ENCODE measurements at regions not wholly inside any gene's neighbourhood (a gene's known extent, or its start where the extent isn't known, plus 50 kb on each side); places are given as distances from the start of the nearest gene placed in this dataset.

- TF ChIP-seq, protein P1, sequence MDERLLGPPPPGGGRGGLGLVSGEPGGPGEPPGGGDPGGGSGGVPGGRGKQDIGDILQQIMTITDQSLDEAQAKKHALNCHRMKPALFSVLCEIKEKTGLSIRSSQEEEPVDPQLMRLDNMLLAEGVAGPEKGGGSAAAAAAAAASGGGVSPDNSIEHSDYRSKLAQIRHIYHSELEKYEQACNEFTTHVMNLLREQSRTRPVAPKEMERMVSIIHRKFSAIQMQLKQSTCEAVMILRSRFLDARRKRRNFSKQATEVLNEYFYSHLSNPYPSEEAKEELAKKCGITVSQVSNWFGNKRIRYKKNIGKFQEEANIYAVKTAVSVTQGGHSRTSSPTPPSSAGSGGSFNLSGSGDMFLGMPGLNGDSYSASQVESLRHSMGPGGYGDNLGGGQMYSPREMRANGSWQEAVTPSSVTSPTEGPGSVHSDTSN (CRISPR knock-in tag; IDR thresholded peaks at IDR 0.05) = no peak
- TF ChIP-seq ZNF44 (CRISPR knock-in tag; IDR thresholded peaks at IDR 0.05) (no peak), HHEX (CRISPR knock-in tag; IDR thresholded peaks at IDR 0.05) (no peak), GFI1 (CRISPR knock-in tag; IDR thresholded peaks at IDR 0.05; ENCODE audit: borderline replicate concordance) (peak; percentile 65), MIER3 (CRISPR knock-in tag; IDR thresholded peaks at IDR 0.05; ENCODE audit: borderline replicate concordance) (peak; percentile 89; the same call in 1 of the 2 replicates), SP2 (CRISPR knock-in tag; IDR thresholded peaks at IDR 0.05) (no peak), ZNF776 (CRISPR knock-in tag; IDR thresholded peaks at IDR 0.05) (no peak), IKZF5 (CRISPR knock-in tag; IDR thresholded peaks at IDR 0.05) (peak; percentile 96), PITX1 (CRISPR knock-in tag; IDR thresholded peaks at IDR 0.05) (peak; percentile 100), ZNF614 (CRISPR knock-in tag; IDR thresholded peaks at IDR 0.05; ENCODE audit: borderline replicate concordance) (peak; percentile 88; the same call in 1 of the 2 replicates), ZNF550 (CRISPR knock-in tag; IDR thresholded peaks at IDR 0.05; ENCODE audit: borderline replicate concordance) (no peak), SRY (CRISPR knock-in tag; IDR thresholded peaks at IDR 0.05) (no peak; the same call in 1 of the 2 replicates), HNF1A (IDR thresholded peaks at IDR 0.05; ENCODE audit: low read depth) (peak; percentile 67), HNF1A (CRISPR knock-in tag; IDR thresholded peaks at IDR 0.05; ENCODE audit: borderline replicate concordance) (peak; percentile 90; the same call in 1 of the 2 replicates), ESRRA (CRISPR knock-in tag; IDR thresholded peaks at IDR 0.05; ENCODE audit: low read depth) (no peak), NR3C1 (CRISPR knock-in tag; IDR thresholded peaks at IDR 0.05) (no peak), HMG20B (CRISPR knock-in tag; conservative IDR thresholded peaks at IDR 0.05) (peak; percentile 79; the same call in 1 of the 2 replicates)
- TF ChIP-seq, protein P2, sequence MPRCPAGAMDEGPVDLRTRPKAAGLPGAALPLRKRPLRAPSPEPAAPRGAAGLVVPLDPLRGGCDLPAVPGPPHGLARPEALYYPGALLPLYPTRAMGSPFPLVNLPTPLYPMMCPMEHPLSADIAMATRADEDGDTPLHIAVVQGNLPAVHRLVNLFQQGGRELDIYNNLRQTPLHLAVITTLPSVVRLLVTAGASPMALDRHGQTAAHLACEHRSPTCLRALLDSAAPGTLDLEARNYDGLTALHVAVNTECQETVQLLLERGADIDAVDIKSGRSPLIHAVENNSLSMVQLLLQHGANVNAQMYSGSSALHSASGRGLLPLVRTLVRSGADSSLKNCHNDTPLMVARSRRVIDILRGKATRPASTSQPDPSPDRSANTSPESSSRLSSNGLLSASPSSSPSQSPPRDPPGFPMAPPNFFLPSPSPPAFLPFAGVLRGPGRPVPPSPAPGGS (CRISPR knock-in tag; IDR thresholded peaks at IDR 0.05) = 0 out of 2 replicates have a peak, but pooled peaks have one; percentile 54
- TF ChIP-seq, protein P3, sequence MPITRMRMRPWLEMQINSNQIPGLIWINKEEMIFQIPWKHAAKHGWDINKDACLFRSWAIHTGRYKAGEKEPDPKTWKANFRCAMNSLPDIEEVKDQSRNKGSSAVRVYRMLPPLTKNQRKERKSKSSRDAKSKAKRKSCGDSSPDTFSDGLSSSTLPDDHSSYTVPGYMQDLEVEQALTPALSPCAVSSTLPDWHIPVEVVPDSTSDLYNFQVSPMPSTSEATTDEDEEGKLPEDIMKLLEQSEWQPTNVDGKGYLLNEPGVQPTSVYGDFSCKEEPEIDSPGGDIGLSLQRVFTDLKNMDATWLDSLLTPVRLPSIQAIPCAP (CRISPR knock-in tag; IDR thresholded peaks at IDR 0.05; ENCODE audit: low read depth) = no peak
- TF ChIP-seq, protein P4, sequence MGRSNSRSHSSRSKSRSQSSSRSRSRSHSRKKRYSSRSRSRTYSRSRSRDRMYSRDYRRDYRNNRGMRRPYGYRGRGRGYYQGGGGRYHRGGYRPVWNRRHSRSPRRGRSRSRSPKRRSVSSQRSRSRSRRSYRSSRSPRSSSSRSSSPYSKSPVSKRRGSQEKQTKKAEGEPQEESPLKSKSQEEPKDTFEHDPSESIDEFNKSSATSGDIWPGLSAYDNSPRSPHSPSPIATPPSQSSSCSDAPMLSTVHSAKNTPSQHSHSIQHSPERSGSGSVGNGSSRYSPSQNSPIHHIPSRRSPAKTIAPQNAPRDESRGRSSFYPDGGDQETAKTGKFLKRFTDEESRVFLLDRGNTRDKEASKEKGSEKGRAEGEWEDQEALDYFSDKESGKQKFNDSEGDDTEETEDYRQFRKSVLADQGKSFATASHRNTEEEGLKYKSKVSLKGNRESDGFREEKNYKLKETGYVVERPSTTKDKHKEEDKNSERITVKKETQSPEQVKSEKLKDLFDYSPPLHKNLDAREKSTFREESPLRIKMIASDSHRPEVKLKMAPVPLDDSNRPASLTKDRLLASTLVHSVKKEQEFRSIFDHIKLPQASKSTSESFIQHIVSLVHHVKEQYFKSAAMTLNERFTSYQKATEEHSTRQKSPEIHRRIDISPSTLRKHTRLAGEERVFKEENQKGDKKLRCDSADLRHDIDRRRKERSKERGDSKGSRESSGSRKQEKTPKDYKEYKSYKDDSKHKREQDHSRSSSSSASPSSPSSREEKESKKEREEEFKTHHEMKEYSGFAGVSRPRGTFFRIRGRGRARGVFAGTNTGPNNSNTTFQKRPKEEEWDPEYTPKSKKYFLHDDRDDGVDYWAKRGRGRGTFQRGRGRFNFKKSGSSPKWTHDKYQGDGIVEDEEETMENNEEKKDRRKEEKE (IDR thresholded peaks at IDR 0.05) = no peak
Measured at GRCh38 chr1:56414728-56415224, 164.6 kb downstream of the PLPP3 start (continued).
